ENCODE measurements at regions not wholly inside any gene's neighbourhood (a gene's known extent, or its start where the extent isn't known, plus 50 kb on each side); places are given as distances from the start of the nearest gene placed in this dataset.
A peak's percentile ranks its signal among the peaks of the same experiment; 100 is the strongest.

- Histone ChIP-seq H3K4me3 (ENCODE audit: insufficient read depth, low read depth, low read length) (no peak overlapping the region), H3K79me1 (ENCODE audit: low read depth in 1 of 2, low read length in 2 of 2) (no peaks in the 10 kb centered on the region), H2AFZ (replicated peaks; ENCODE audit: low read length, poor library complexity) (no peak overlapping the region), H3K36me3 (ENCODE audit: control insufficient read depth, insufficient read depth, low read length) (no peaks in the 10 kb centered on the region), H4K8ac (ENCODE audit: low read depth in 2 of 2, low read length in 2 of 2) (no peak overlapping the region), H3K14ac (replicated peaks; ENCODE audit: low read depth, low read length) (no peak overlapping the region), H3K4me2 (ENCODE audit: low read depth, low read length) (no peak overlapping the region), H3K9me1 (ENCODE audit: insufficient read depth, low read length) (no peaks in the 10 kb centered on the region), H3K9me3 (ENCODE audit: control insufficient read depth, insufficient read depth, low read length) (no peaks in the 10 kb centered on the region), H4K91ac (ENCODE audit: insufficient read depth, low read depth, low read length) (no peak overlapping the region), H3K23ac (ENCODE audit: low read depth, low read length) (no peak overlapping the region), H3K4ac (ENCODE audit: low read depth, low read length) (no peak overlapping the region), H2BK120ac (ENCODE audit: low read depth, low read length) (no peak overlapping the region), H2AK9ac (replicated peaks; ENCODE audit: low read depth, low read length, poor library complexity) (no peak overlapping the region), H2BK15ac (ENCODE audit: low read depth, low read length) (no peak overlapping the region), H3K9ac (ENCODE audit: low read depth, low read length) (no peak overlapping the region), H4K20me1 (ENCODE audit: insufficient read depth, low read length) (no peaks in the 10 kb centered on the region), H2BK5ac (ENCODE audit: low read depth, low read length, poor library complexity, severe bottlenecking) (no peak overlapping the region), H2AK5ac (ENCODE audit: low read depth, low read length) (no peak overlapping the region), H4K5ac (ENCODE audit: low read depth, low read length) (no peak overlapping the region), H3K18ac (ENCODE audit: low read depth, low read length) (no peak overlapping the region), H3K27me3 (ENCODE audit: control insufficient read depth, insufficient read depth, low read length) (no peaks in the 10 kb centered on the region), H2BK20ac (ENCODE audit: low read depth, low read length) (no peak overlapping the region), H3K56ac (ENCODE audit: extremely low read depth, insufficient read depth, low read length) (no peak overlapping the region), H3K4me1 (ENCODE audit: control insufficient read depth, insufficient read depth, low read length) (no peaks in the 10 kb centered on the region), H3K27ac (ENCODE audit: insufficient read depth, low read length) (no peak overlapping the region)
- intact Hi-C loops (cut with micrococcal nuclease), result no loop called here
- POLR2A ChIA-PET (ENCODE audit: unreplicated experiment), result no interaction called here
- TF ChIP-seq RFX5 (IDR thresholded peaks at IDR 0.05; ENCODE audit: low read depth, low read length), result no peak
- 0 out of 2 replicates have a peak, but pooled peaks have one; percentile 23 for TF ChIP-seq CEBPB (IDR thresholded peaks at IDR 0.05; ENCODE audit: low read depth, low read length)
- CTCF ChIA-PET, result no interaction called here
- DNase-seq (no peak), ATAC-seq (ENCODE audit: low read depth) (no peak)
- BruUV-seq (replicated peaks), result no TSS peak
- in situ Hi-C loops (cut with MboI; ENCODE audit: low sequenced_read_pairs), result no loop called here
- WGBS, 2 experiments (ENCODE audit: extremely low coverage in 2 of 2, insufficient read length in 1 of 2), result no CpG with 5 or more reads among the region's 1 CpG
- dilution Hi-C loops (cut with HindIII; ENCODE audit: low sequenced_read_pairs, unreplicated experiment), result no loop called here
These were observed 86.7 kb upstream of the UBE2E3 start for GRCh38 chr2:180893752-180894151.
